NCI-H524 treated with DMSO at 0.1 percent for 48 hours (cell line): ENCODE measurements at regions not wholly inside any gene's neighbourhood (a gene's known extent, or its start where the extent isn't known, plus 50 kb on each side); places are given as distances from the start of the nearest gene placed in this dataset.
"Not testable (repeated sequence)": the region's sequence is repeated elsewhere in the genome, so short reads cannot be mapped to it uniquely, and the experiment has no call there.

Experiments
- DNase-seq: peaks from one replicate; lab custom pipeline; 2025; lab: John Stamatoyannopoulos, UW

GRCh38 chr7:142698429-142698828 is 50.8 kb upstream of the PRSS1 start:
- no peak for DNase-seq

- DNase-seq = no peak
Observed at GRCh38 chr7:142697270-142697669, 52.0 kb upstream of the PRSS1 start.

GRCh38 chr7:142696456-142697179 is 52.7 kb upstream of the PRSS1 start:
- no peak for DNase-seq

- DNase-seq = no peak
Observed at GRCh38 chr7:142693911-142694310, 55.4 kb upstream of the PRSS1 start.

GRCh38 chr7:142690554-142691182 is 58.6 kb upstream of the PRSS1 start:
- no peak for DNase-seq

GRCh38 chr7:142689439-142690120 is 59.7 kb upstream of the PRSS1 start:
- peak; percentile 72 for DNase-seq

- peak; percentile 34 for DNase-seq
Observed at GRCh38 chr7:142685877-142686508, 63.3 kb upstream of the PRSS1 start.

GRCh38 chr7:142681314-142682092 is 67.8 kb upstream of the PRSS1 start:
- DNase-seq = no peak

GRCh38 chr7:142671506-142671905 is 77.8 kb upstream of the PRSS1 start:
- no peak for DNase-seq

GRCh38 chr7:142670511-142670910 is 78.8 kb upstream of the PRSS1 start:
- DNase-seq = no peak

- DNase-seq = no peak
Observed at GRCh38 chr7:142669074-142669654, 80.1 kb upstream of the PRSS1 start.

- DNase-seq = no peak
Observed at GRCh38 chr7:142668495-142668894, 80.8 kb upstream of the PRSS1 start.

GRCh38 chr7:142657376-142657775 is 91.9 kb upstream of the PRSS1 start:
- no peak for DNase-seq

- no peak for DNase-seq
Observed at GRCh38 chr7:142654398-142654797, 94.9 kb upstream of the PRSS1 start.

GRCh38 chr7:142647749-142648148 is 101.5 kb upstream of the PRSS1 start:
- no peak for DNase-seq

GRCh38 chr7:142646386-142647140 is 102.7 kb upstream of the PRSS1 start:
- no peak for DNase-seq

GRCh38 chr7:142645777-142646176 is 103.5 kb upstream of the PRSS1 start:
- no peak for DNase-seq

GRCh38 chr7:142642316-142642715 is 107.0 kb upstream of the PRSS1 start:
- no peak for DNase-seq

- DNase-seq = not testable (repeated sequence)
Observed at GRCh38 chr7:142641252-142641651, 108.0 kb upstream of the PRSS1 start.

- DNase-seq = no peak
Observed at GRCh38 chr7:142638581-142638980, 110.7 kb upstream of the PRSS1 start.

- DNase-seq = no peak
Observed at GRCh38 chr7:142637240-142637639, 112.0 kb upstream of the PRSS1 start.
